CD4-positive, alpha-beta T cell treated with Interleukin-15 for 4 hours (primary cell): ENCODE measurements at regions not wholly inside any gene's neighbourhood (a gene's known extent, or its start where the extent isn't known, plus 50 kb on each side); places are given as distances from the start of the nearest gene placed in this dataset.
A peak's percentile ranks its signal among the peaks of the same experiment; 100 is the strongest.

Experiments used
- DNase-seq: peaks from one replicate; pipeline ENCODE4 v3.0.0-alpha.2; 2020; ENCODE audit warnings: low spot score

DNA sequence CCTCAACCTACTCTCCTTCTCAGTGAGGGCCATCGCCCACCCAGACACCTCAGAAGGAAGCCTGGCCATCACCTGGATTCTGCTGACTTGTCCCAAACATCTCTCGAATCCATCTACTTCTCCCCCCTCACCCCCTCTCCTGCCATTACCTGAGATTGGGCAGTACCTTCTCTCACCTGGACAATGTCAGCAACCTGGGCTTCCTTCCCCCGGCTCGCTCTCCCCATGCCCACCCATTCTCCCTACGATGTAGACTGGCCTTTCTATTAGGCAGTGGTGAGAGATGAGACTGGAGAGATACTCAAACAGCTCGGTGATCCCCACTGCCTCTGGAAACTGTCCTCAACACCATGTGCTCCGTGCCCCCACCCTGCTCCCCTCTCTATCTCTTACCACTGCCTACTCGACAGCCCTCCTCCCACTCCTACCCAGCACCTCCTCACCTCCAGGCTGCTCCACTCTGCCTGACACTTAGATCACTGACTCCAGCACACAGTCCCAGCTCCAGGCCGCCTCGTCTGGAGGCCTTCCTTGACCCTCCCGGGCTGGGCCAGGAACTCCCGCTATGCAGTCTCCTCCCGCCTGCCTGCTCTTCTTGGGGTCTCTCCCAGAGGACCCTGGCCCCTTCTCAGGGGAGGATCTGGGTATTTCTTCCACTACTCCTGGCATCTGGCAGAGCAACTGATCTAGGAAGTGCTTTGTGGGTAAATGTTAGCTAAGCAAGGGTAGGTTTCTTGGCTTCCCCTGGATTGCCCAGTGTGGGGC is 235.8 kb upstream of the NLRP1 start:
- DNase-seq: no peak

DNA sequence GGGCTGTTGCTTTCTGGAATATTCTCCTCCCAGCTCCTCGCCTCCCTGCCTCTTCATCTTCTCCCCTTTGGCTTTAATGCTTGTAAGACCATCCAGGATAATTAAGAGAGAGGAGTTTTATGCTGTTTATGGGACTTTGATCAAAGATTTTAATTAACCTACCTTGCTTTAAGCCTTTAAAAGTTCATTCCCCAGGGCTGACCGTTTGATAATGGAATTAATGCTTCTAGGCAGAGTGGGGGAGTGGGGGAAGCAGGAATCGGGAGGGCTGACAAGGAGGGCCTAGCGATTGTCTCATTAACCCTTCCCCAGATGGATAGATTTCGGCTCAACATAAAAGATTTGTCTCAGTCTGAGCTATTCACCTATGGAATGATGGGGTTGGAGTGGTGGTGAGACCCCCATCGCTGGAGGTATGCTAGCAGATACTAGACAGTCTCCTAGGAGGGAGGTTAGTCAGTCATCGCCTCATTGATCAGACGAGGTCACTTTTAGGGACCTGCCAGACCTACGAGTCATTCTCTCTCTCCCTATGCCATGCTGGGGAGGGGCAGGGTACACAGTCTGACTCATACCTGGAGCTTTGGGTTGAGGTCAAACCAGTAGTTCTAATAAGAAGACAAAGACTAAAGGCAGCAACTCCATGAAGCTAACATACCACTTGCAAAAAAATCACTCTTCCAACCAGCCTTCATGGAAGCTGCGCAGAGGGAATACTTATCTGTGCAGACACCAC is 236.6 kb upstream of the NLRP1 start:
- no peak for DNase-seq

- DNase-seq: no peak
These were observed 237.5 kb upstream of the NLRP1 start for GRCh38 chr17:5821803-5822202.

DNA sequence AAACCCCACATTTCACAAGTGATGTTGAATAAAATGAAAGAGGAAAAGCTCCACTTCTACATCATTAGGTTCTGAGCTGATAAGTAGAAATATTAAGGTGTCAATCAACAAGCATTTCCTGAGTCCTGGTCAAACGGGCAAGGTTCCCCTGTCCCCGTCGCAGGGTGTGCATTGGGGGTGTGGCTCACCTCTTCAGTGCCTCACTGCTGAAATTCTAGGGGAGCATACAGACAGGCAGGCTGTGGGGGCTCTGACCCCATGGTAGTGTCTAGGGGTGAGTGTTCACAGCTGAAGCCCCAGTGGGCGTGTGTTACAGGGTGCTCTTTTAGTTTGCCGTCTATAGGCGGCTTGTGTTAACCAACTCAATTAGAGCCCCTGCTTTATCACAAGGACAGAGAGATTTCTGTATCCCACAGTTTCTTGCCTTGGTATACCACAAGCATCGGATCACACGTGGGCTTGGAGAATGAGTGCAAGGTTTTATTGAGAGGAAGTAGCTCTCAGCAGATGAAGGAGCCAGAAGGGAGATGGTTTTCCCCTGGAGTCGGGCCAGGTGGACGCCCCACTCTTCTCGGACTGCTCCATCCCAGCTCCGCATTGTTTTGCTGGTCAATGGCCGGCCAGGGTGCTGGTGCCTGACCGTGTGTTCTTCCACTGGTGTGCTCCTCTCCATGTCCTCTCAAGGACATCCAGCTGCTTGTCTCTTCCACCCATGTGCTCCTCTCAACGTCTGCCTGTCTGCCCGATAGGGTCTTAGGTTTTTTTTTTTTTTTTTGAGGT is 238.2 kb upstream of the NLRP1 start:
- no peak for DNase-seq

GRCh38 chr17:5823219-5823618 is 238.9 kb upstream of the NLRP1 start:
- no peak for DNase-seq

DNA sequence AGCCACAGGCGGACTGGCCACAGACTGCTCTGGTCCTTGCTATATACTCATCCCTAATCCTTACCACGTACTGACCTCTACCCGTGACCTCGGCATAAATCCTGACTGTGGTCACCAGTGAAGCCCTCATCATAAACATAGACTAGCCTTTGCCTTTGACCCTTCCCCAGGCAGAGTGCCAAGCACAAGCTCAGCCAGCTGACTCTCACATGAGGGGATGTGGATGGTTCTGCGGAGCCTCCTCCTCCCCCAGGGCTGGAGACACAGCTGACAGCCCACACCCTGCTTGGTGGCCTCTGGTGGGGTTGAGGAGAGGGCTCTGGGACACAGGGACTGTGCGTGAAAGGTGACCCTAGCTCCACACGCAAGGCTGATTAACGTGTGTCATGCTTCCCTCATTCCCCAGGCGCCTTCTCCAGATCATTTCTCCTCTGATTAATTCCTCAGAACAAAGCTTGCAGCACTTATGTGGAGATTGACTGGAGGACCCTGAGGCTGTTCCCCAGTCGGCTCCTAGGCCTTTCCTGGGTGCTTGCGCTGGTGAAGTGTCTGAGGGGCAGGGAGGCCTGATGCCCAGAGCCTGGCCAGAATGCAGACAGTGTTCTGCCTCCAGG is 241.5 kb upstream of the NLRP1 start:
- no peak for DNase-seq

- DNase-seq: no peak
These were observed 242.1 kb upstream of the NLRP1 start for GRCh38 chr17:5826384-5826783.

DNA sequence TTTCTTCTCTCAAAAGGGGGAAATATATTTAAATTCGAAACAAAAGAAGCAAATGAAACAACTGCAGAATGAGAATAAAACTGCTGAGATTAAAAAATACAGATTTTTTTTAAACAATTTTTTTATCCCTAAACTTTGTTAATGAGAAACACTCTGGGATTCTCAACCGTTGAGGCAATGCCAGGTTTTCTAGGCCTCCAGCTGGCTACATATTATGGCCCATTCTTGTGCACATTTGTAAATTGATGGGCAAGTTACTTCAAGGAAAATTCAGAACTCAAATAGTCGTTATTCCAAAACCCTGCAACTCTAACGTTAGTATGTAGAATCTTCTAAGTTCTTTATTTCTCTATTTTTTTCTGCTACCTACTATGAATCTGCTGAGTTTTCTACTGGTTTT is 239.3 kb upstream of the WSCD1 start:
- DNase-seq: no peak

GRCh38 chr17:5832886-5833285 is 237.3 kb upstream of the WSCD1 start:
- DNase-seq: peak; percentile 3

GRCh38 chr17:5837055-5837491 is 233.1 kb upstream of the WSCD1 start:
- no peak for DNase-seq

DNA sequence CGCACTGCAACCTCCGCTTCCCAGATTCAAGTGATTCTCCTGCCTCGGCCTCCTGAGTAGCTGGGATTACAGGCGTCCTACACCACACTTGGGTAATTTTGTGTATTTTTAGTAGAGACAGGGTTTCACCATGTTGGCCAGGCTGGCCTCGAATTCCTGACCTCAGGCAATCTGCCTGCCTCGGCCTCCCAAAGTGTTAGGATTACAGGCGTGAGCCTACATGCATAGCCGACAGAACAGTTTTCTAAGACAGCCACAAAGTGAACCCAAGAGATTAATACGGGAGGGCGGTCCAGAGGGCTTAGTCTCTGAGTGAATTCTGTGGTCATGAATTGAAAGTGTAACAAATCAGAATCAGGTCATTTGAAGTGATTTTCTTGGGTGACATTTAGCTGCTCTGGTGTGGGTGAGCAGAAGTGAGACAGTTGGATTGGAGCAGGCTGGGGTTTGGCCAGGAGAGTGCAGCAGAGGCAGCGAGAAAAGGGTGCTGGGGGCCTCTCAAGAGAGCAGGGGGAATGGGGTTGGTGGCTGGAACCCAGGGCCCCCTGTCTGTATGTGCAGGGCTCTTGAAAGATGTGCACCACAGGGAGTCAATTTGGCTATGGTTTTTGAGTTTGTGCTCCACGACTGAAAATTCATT is 231.4 kb upstream of the WSCD1 start:
- DNase-seq: no peak

DNA sequence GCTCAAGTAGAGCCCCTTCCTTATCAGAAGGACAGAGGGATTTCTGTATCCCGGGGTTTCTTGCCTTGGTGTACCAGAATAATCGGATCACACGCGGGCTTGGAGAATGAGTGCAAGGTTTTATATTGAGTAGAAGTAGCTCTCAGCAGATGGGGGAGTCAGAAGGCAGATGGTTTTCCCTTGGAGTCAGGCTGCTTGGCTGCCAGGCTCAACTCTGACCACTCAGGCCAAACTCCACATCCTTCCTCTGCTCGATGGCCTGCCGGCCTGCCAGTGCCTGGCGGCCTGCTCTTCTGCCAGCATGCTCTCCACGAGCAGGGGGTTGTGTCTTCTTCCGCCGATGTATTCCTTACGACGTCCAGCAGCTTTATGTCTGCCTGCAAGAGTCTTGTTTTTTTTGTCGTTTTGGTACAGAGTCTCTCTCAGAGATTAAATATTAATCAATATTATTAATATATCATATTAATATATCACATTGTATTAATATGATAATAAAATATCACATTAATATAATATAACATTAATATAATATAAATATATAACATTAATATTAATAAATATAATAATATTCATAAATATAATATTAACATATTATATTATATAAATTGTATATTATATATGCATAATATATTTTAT is 229.2 kb upstream of the WSCD1 start:
- no peak for DNase-seq

GRCh38 chr17:5841862-5842261 is 228.3 kb upstream of the WSCD1 start:
- no peak for DNase-seq

- DNase-seq: no peak
These were observed 226.7 kb upstream of the WSCD1 start for GRCh38 chr17:5843366-5844026.

DNA sequence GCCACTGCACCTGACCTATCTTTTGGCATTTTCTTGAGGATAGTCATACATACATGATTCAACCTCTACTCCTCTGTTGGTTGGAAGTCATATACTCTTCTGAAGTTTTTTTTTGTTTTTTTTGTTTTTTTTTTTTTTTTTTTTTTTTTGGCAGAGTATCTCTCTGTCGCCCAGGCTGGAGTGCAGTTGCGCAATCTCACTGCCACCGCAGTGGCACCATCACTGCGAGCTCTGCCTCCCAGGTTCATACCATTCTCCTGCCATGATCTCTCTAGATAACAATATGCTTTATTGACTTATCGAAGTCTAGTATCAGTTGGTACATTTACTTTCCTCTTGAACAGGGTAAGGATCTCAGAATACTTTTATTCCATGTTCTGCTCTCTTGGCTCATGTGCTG is 224.2 kb upstream of the WSCD1 start:
- no peak for DNase-seq

- DNase-seq: no peak
These were observed 215.2 kb upstream of the WSCD1 start for GRCh38 chr17:5854871-5855554.

GRCh38 chr17:5861246-5861645 is 208.9 kb upstream of the WSCD1 start:
- no peak for DNase-seq

DNA sequence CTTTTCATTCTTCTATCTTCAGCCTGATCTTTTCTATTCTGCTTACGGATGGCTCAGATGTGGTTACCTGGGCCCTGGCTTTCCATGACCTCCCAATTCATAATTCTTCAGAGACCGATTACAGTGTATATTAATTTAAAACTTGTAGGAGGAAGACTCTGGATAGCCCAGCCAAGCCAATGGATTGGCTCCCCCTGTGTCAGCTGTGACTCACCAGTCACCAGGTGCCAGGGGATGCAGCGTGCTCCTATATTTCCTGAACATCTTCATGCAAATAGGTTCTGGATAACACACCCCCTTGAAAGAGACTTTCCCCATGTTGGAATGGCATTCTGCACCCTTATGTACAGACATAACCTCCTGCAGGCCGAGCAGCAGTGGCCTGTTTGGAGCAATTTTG is 208.3 kb upstream of the WSCD1 start:
- no peak for DNase-seq

- DNase-seq: no peak
These were observed 207.8 kb upstream of the WSCD1 start for GRCh38 chr17:5862395-5862794.
